ENCODE measurements at regions not wholly inside any gene's neighbourhood (a gene's known extent, or its start where the extent isn't known, plus 50 kb on each side); places are given as distances from the start of the nearest gene placed in this dataset.
"Not testable (repeated sequence)": the region's sequence is repeated elsewhere in the genome, so short reads cannot be mapped to it uniquely, and the experiment has no call there.

- no peak for TF ChIP-seq CTCF (IDR thresholded peaks at IDR 0.05; ENCODE audit: insufficient read depth, missing control alignments)
- DNase-seq (ENCODE audit: insufficient read length, low spot score): no peak
- no peak for FAIRE-seq
Observed at GRCh38 chr20:55086421-55086820, 611.0 kb downstream of the DOK5 start.

- FAIRE-seq: no peak
- TF ChIP-seq CTCF (IDR thresholded peaks at IDR 0.05; ENCODE audit: insufficient read depth, missing control alignments): no peak
Observed at GRCh38 chr20:55079917-55080316, 604.5 kb downstream of the DOK5 start.

DNA sequence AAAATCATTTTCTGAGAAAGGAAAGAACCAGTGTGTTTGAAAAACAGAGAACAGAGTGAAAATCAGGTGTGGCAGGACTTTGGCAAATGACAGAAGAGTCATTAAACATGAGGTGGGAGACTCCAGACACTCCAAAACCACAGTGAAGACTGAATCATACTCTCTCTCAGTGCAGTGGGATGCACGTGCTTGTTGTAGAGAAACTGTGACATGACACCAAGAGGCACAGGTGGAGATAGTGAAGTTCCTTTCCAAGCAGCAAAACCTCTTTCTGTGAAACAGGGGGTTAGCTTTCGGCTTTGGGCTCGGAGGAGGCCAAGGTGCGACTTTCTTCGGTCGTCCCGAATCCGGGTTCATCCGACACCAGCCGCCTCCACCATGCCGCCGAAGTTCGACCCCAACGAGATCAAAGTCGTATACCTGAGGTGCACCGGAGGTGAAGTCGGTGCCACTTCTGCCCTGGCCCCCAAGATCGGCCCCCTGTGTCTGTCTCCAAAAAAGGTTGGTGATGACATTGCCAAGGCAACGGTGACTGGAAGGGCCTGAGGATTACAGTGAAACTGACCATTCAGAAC, 599.0 kb downstream of the DOK5 start:
- not testable (repeated sequence) for FAIRE-seq; DNase-seq (ENCODE audit: insufficient read length, low spot score)

More at GRCh38 chr20:55079917-55080316, 604.5 kb downstream of the DOK5 start:
- DNase-seq (ENCODE audit: insufficient read length, low spot score): no peak

DNA sequence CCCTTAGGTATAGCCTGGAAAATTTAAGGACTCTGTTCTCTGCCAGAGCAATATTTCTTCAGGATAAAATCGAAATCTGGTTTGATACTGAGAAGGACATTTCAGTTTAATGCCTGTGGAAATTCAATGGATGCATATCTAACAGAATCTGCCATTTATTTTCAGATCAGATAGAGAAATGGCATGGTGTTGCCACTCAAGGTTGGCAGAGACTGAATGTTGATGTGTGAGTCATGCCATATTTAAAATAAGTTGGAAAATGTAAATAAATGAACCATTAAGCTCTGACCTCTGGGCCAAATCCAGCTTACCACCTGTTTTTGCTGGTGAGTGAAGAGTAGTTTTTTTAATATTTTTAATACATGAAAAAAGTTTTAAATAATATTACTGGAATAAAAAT, 594.6 kb downstream of the DOK5 start:
- FAIRE-seq: no peak
- no peak for DNase-seq (ENCODE audit: insufficient read length, low spot score)

DNA sequence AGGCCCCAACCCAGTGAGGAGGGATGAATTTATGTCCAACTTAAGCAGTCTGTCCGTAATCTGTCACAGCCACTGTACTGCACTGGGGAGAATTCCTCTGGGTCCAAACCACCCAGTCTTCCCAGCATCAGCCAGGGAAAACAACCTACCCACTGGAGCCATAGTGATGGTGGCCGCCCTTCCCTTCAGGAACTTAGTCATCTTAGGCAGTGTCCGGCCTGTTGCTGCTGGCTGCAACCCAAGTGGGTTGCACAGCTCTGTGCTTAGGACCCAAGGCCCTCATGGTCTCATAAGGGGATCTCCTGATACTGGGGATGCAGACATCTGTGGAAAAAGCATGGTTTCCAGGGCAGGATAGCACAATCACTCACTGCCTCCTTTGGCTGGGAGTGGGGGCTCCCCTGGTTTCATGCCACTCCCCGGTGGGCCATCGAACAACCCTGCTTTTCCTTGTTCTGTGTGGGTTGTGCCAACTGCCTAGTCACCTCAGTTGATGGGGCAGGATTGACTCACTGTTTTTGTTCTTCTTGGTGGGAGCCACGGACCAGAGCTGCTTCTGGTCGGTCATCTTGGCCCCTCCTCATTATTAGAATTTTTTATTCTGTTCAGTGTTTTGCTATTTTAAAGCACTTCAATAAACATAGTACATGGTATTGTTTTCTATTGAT, 591.9 kb downstream of the DOK5 start:
- DNase-seq (ENCODE audit: insufficient read length, low spot score) (no peak), FAIRE-seq (no peak)
- TF ChIP-seq CTCF (IDR thresholded peaks at IDR 0.05; ENCODE audit: insufficient read depth, missing control alignments): no peak

More for the DNA sequence above, 594.6 kb downstream of the DOK5 start:
- no peak for TF ChIP-seq CTCF (IDR thresholded peaks at IDR 0.05; ENCODE audit: insufficient read depth, missing control alignments)

GRCh38 chr20:55058938-55059337, 583.5 kb downstream of the DOK5 start:
- DNase-seq (ENCODE audit: insufficient read length, low spot score) (no peak), FAIRE-seq (no peak)
- TF ChIP-seq CTCF (IDR thresholded peaks at IDR 0.05; ENCODE audit: insufficient read depth, missing control alignments): no peak

DNA sequence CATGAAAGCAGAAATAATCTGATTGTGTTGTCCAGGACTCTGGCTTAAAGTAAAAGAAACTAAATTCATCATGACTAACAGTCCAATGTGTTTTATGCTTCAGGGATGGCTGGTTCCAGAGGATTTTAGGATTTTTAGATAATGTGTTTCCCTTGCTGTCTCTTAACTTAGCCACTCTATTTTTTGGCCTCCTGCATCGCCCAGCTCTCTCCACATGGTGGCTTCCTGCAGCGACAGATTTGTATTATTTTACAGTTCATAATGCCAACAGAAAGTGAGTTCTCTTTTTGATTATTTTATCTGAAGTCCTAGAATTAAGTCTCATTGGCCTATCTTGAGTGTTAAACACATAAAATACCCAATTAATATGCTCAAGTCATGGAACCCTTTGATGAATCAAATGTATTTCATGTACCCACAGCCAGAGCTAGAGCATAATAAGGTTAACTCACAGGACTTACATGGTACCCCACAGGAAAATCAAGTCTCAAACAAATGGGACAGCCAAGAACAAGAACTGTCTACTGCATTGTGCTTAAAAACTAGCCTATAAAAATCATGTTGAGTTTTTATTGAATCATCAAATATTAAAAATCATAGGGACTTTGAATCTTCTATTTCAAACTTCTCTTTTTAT, 582.5 kb downstream of the DOK5 start:
- no peak for FAIRE-seq
- TF ChIP-seq CTCF (IDR thresholded peaks at IDR 0.05; ENCODE audit: insufficient read depth, missing control alignments): no peak
- no peak for DNase-seq (ENCODE audit: insufficient read length, low spot score)

All from D721Med (cell line).